ENCODE measurements at regions not wholly inside any gene's neighbourhood (a gene's known extent, or its start where the extent isn't known, plus 50 kb on each side); places are given as distances from the start of the nearest gene placed in this dataset.

DNA sequence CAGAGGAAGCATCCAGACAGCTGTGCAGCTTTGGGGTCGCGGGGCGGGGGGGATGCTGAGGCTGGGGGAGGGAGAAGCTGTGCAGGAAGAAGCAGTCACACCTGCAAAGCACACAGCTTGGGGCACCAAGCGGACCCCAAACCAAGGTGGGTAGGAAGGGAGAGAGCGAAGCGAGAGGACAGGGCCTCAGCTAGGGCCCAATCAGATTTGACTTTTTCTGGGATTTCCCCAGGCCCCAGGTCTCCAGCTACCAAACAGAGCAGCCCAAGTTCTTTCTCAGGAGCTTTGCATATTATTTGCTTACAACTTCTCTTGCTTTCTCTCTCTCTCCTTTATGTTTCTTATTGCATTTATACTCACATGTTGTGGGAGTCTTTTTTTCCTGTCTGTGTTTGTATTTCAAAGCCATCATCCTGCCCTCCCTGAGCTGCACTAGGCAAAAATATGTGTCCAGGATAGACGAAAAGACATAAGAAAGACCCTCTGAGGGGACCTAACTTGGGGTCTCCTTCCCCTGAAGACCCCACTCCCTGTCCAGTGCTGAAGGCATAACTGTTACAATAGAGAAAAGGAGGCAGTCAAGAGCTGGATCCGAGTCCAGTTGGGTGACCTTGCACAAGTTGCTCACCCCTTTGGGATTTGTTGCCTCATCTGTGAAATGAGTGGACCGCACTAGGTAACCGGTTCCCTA, 50.6 kb upstream of the SMNDC1 start:
- ATAC-seq (no peak), DNase-seq (no peak)

DNA sequence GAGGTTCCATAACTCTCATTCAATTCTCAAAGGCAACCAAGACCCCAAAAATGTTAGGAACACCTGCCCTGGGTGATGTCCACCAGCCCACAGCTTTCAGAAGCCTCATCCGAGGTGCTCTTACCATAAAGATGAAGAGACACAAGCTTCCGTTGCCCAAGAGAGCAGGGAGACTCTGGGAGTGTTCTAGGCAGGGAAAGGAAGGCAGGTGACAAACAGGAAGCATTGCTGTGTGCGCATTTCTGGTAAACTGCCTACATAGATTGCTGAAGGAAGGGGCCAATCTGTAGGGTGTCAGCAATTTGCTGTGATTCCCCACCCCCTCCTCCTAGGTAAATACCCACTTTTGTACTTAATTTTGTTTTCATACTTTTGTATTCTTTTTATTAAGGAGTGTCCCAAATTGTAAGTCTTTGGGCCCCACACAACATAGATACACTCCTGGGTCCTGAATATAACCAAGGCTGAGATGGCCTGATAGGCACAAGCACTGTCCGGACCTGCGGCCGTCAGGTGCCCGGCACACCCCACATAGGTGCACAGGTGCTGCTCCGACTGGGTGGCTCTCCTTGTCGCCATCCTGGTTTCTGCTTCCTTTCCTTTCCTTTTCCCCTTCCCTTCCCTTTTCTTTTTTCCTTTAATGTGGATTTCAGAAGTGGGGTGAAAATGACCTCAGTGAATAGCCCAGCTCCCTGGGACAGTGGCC, 51.4 kb upstream of the SMNDC1 start:
- DNase-seq (no peak), ATAC-seq (no peak)

DNA sequence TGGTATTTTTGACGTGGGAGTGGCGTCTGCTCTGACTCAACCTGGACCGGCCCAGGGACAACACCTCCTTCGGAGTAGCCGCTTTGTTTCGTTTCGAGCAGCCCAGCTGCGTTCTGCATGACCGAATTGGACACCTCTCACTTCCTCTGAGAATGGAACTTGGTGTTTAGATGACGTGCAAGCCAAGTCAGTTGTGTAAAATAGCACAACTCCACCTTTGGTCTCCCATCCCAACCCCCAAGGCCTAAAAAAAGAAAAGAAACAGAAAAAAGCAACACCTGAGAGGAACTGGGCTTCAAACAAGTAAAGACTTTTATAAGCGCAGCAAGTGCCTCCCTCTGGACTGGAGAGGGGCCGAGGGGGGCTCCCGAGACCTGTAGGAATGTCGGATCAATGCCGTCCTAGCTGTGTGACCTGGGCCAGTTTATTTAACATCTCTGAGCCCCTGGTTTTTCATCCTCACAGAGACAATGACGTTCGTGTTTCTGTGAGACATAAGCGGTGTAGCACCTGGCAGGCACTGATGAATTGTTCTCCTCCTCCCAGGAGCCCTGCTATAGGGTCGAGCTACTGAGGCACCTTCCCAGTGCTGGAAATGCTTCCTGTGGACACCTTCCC, 52.0 kb upstream of the SMNDC1 start:
- ATAC-seq (peak; percentile 52), DNase-seq (peak; percentile 71)

GRCh38 chr10:110357252-110357780, 52.6 kb upstream of the SMNDC1 start:
- DNase-seq (peak; percentile 47), ATAC-seq (no peak)

DNA sequence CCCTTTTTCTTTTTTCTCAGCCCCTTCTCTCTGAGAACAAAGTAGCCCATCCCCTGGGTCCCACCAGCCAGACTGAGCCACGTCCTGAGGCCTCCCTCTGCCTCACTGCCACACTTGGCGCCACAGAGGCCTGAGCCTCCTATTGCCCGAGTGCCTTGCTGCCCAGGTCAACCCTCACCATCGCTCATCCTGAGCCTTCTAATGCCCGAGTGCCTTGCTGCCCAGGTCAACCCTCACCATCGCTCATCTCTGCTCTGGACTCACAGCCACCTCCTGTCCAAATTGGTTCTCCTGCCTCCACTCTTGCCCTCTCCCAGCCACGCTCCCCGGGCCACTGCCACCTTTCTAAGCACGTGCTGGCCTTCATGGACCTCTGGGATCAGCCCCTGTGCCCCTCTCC, 53.2 kb upstream of the SMNDC1 start:
- ATAC-seq, result no peak
- no peak for DNase-seq

GRCh38 chr10:110358278-110358677, 53.6 kb upstream of the SMNDC1 start:
- no peak for DNase-seq
- no peak for ATAC-seq

- DNase-seq, result no peak
- ATAC-seq, result no peak
Measured at GRCh38 chr10:110358869-110359629, 54.3 kb upstream of the SMNDC1 start.

DNA sequence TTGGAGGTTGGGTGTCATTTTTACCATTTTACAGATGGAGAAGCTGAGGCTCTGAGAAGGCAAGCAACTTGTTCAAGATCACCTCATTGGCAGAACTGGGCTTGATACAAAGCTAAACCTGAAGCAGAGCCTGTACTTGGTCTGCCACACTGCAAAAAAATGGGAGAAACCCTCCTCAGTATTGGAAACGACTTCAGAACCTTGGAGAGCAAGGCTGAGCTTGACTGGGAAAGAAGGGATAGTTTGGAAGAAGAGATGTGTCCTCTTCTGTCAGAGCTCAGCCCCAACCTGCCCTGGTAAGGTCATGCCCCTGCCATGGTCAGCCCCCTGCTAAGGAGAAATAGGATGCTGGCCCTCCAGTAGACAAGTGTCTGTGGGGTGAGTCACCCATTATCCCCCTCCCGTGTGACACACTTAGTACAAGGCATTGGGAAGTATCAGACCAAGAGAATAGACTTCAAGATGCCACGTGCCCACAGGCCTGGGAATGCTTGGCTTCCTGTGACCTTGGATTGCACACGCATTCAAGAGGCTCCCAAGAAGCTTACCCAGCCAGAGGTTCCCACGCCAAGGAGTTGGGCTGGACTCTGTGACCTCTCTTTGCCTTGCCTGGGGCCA, 56.2 kb upstream of the SMNDC1 start:
- ATAC-seq, result no peak
- DNase-seq, result no peak

DNA sequence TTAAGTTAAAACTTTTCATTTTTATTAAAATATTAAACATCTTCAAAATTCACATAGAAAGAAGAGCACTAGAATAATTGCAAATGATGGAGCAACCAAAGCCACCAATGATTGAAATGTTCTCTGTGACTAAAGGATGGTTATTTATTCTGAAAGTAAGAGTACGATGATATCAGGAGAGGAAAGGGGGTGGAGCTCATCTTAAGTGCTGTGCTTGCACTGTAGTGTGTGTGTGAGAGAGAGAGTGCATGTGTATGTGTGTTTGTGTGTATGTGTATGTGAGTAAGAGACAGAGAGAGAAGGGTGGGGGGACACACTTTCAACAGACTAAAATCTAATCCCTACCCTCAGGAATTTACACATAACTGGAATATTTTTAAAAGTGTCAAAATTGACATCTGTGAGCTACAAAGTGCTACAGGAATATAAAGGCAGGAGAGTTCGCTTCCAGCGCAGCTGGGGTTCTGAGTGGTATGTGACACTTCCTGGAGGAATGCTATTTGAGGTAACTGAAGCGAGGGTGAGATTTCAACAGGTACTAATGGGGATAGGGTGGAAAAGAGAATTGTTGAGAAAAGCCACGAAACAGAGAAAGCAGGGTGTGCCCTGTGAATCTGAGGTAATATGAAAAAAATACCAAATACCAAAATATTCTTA, 57.2 kb upstream of the SMNDC1 start:
- DNase-seq (no peak), ATAC-seq (peak; percentile 57)

DNA sequence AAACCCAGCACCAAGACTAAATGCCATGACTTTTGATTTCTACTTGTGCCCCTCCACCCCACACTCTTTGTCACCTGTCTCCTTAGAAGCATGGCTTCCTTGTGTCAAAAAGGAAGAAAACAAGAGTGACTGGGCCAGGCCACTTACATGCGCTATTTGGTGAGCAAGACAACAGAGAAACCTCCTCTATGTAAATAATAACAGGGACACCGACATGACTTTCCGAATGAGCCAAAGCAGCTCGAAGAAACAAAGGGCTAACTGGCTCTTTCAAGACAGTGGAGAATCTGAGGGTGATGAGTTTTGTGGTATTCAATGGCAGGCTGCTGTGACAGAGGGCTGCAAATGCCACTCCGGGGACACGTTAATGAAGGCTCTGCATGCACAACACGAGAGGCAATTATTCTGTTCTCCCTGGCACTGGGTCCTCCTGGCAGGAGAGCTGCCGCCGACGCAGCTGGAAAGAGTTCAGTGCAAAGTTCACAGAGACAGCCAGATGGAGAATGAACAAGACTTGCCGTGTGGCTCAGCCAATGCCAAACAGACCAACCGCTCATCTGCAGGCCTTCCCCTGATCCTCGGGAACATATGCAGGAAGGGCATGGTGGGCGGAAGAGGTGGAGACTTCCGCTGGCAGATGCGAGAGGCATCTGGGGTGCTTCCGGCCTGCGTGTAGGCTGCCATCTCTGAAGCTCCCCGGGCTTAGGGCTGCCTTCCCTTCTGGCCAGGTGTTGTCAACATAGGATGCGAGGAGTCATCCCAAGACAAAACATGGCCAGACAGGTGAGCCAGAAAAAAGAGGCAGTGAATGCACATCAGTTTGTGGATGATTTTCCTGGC, 59.1 kb upstream of the SMNDC1 start:
- ATAC-seq, result peak; percentile 5
- DNase-seq, result no peak

DNA sequence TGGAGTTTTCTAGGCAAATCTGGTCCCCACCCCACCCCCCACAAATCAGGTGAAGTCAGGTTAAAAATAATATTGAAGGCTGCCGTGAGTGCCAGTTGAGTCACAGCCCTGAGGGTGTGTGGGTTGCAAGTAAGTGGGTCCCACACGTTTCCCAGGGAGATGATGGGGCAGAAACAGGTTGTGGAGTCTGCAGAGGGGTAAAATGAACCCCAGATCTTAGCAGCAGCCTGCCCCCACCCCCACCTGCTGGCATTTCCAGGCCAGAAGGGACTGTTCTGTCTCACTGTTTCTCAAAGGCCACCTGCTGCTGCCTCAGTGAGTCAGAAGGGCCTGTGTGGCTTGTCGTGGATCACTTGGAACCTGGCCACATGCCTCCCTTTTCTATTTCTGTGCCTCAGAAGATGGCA, 59.8 kb upstream of the SMNDC1 start:
- ATAC-seq (peak; percentile 80), DNase-seq (peak; percentile 72)

DNA sequence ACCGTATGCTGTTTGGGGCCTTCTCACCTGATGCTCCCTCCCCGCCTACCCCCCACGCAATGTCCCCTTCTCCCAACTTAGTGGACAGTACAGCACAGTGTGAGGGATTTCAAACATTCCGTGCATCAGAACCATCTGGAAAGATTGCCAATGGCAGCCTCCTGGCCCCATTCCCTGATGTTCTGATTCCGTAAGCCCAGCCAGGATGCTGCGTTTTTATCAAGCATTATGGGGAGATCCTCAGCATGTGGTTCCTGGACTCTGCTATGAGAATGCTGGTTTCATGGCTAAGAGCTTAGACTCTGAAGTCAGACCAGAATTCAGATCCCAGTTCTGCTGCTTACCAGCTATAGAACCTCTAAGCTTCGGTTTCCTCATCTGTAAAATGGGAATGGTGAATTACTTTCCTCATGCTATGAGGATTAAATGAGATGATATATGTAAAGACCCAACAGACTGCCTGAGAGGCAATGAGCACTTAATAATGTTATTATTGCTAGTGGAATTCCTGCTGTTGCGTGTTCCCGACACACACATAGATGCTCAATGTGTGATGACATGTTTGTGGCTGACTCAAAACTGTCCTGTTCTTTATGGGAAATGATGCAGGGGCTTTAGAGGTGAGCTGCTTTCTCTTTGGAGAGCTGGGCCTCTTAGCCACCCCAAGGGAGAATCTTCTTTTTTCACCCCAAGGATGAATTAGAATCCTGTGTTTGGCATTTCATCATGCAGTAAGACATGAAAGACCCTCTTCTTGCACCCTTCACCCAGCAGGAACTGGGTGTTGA, 60.8 kb upstream of the SMNDC1 start:
- ATAC-seq, result no peak
- no peak for DNase-seq

GRCh38 chr10:110366635-110367034, 61.9 kb upstream of the SMNDC1 start:
- no peak for DNase-seq
- ATAC-seq, result no peak

DNA sequence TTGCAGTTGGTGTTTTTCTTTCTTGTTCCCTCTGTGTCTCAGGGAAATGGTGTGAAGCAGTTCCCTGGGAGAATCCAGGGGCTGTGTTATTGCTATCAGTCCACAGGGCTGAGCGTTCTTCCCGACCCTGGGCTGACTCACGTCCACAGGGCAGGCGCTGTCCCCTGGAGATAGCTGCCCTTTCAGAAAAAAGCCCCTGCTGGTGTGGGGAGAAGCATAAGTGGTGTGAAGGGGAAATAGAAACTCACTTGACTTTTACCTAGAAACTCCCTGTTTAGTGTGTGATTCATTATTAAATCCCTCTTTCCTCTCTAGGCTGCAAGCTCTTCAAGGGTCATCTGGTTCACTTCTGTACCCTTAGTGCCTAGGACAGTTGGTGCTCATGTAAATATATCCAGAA, 63.3 kb upstream of the SMNDC1 start:
- ATAC-seq (peak; percentile 54), DNase-seq (peak; percentile 57)

GRCh38 chr10:110368556-110368955, 63.8 kb upstream of the SMNDC1 start:
- DNase-seq (no peak), ATAC-seq (no peak)

GRCh38 chr10:110370006-110370405, 65.3 kb upstream of the SMNDC1 start:
- DNase-seq (no peak), ATAC-seq (no peak)

DNA sequence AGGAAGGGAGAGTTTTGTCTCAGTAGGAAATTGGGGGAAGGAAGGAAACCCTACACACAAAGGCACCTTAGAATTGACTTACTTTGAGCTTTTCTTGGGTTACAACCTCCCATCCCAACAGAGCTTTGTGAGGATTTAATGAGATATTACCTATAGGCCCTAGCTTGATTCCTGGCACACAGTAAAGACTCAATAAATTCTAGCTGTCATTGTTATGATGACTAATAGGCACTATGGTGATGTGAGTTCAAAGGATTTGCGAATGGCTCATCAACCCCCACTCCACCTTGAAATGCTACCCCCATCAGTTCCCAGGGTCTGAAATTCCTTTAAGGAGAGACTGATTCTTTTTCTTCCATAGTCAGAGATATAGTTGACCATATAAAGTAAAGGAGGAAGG, 67.9 kb upstream of the SMNDC1 start:
- peak; percentile 47 for ATAC-seq

DNA sequence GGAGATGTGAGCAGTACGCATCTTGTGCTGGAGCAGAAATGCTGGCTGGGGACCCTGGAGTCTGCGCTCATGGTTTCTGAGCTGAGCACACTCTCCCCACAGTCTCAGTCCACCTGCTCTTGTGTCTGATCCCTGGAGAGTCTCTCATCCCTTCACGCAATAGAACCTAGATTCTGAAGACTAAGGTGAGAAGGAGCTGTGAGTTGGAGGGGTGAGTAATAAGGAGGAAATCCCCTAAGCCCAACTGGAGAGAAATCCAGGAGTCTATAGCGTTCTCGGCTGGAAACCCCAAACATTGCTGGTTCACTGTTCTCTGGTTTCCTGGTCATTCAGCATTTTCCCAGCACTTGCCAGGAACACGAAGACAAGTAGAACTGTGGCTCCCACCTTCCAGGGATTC, 68.3 kb upstream of the SMNDC1 start:
- ATAC-seq, result no peak
- no peak for DNase-seq

More for the DNA sequence above, 67.9 kb upstream of the SMNDC1 start:
- no peak for DNase-seq

DNA sequence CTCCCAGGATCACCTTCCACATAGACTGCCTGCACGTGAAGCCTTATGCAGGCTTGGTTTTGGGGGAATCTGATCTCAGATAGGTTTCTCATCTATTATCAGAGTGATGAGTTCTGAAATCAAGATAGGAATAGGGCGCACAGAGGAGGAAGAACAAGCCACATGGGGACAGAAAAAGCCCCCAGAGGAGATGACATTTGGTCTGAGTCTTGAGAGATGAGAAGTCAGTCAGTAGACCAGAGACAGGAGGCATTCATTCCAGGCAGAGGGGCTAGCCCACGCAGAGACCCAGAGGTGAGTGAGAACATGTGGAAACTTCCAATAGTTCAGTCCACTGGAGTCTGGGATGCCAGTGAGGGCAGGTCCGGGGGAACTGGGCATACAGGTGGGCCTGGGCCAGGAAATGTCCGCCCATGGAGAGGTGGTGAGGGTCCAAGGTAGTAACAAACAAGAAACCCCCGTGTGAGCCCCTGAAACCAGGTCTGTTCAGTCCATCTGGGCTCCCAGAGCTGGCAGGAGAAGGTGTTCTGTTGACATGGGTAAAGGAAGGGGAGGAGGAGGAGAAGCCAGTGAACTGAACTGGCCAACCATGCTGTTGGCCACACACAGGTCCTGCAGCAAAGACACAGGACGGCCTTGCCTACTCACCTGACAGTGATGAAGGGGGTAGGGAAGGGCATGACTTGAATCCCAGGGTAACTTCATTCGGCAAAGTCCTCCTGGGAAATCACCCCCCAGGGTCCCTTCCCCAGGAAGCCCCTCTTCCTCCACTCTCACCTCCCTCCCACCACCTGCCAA, 69.3 kb upstream of the SMNDC1 start:
- DNase-seq, result no peak
- peak; percentile 24 for ATAC-seq
